ENCODE measurements at regions not wholly inside any gene's neighbourhood (a gene's known extent, or its start where the extent isn't known, plus 50 kb on each side); places are given as distances from the start of the nearest gene placed in this dataset.

GRCh38 chr12:73906757-73907156 lies 630.9 kb upstream of the ATXN7L3B start:
- in situ Hi-C loops (cut with HindIII; ENCODE audit: low sequenced_read_pairs): no loop called here
- DNase-seq (ENCODE audit: low read depth, low spot score): no peak
- no peak overlapping the region for H3K4me3 ChIP-seq (ENCODE audit: low read depth, low read length)
- TF ChIP-seq, protein P1, sequence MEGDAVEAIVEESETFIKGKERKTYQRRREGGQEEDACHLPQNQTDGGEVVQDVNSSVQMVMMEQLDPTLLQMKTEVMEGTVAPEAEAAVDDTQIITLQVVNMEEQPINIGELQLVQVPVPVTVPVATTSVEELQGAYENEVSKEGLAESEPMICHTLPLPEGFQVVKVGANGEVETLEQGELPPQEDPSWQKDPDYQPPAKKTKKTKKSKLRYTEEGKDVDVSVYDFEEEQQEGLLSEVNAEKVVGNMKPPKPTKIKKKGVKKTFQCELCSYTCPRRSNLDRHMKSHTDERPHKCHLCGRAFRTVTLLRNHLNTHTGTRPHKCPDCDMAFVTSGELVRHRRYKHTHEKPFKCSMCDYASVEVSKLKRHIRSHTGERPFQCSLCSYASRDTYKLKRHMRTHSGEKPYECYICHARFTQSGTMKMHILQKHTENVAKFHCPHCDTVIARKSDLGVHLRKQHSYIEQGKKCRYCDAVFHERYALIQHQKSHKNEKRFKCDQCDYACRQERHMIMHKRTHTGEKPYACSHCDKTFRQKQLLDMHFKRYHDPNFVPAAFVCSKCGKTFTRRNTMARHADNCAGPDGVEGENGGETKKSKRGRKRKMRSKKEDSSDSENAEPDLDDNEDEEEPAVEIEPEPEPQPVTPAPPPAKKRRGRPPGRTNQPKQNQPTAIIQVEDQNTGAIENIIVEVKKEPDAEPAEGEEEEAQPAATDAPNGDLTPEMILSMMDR (IDR thresholded peaks at IDR 0.05; ENCODE audit: low read depth, low read length): no peak

GRCh38 chr12:73935817-73936216 lies 601.8 kb upstream of the ATXN7L3B start:
- H3K4me3 ChIP-seq (ENCODE audit: low read depth, low read length): no peak overlapping the region
- DNase-seq (ENCODE audit: low read depth, low spot score): peak; percentile 5
- in situ Hi-C loops (cut with HindIII; ENCODE audit: low sequenced_read_pairs): no loop called here
- TF ChIP-seq, protein P1 (IDR thresholded peaks at IDR 0.05; ENCODE audit: low read depth, low read length): peak; percentile 40

GRCh38 chr12:73947326-73948026 lies 590.2 kb upstream of the ATXN7L3B start:
- TF ChIP-seq, protein P1 (IDR thresholded peaks at IDR 0.05; ENCODE audit: low read depth, low read length): no peak
- no peak overlapping the region for H3K4me3 ChIP-seq (ENCODE audit: low read depth, low read length)
- in situ Hi-C loops (cut with HindIII; ENCODE audit: low sequenced_read_pairs): no loop called here
- no peak for DNase-seq (ENCODE audit: low read depth, low spot score)

DNA sequence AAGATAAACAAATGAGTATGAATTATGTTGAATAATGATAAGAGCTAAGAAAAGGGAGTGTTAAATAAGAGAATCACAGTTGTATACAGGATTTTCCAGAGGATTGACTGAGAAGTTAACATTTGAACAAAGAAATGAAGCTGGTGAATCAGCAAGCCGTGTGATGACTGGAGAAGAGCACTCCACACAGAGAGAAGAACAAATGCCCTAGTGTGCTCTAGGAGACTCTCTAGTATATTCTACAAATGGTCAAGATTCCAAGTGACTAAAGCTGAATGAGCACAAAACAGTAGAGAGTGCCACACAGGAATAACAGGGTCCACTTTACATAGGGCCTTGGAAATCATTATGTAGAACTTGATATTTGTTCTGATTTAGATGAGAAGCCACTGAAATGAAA lies 587.1 kb upstream of the ATXN7L3B start:
- in situ Hi-C loops (cut with HindIII; ENCODE audit: low sequenced_read_pairs): no loop called here

DNA sequence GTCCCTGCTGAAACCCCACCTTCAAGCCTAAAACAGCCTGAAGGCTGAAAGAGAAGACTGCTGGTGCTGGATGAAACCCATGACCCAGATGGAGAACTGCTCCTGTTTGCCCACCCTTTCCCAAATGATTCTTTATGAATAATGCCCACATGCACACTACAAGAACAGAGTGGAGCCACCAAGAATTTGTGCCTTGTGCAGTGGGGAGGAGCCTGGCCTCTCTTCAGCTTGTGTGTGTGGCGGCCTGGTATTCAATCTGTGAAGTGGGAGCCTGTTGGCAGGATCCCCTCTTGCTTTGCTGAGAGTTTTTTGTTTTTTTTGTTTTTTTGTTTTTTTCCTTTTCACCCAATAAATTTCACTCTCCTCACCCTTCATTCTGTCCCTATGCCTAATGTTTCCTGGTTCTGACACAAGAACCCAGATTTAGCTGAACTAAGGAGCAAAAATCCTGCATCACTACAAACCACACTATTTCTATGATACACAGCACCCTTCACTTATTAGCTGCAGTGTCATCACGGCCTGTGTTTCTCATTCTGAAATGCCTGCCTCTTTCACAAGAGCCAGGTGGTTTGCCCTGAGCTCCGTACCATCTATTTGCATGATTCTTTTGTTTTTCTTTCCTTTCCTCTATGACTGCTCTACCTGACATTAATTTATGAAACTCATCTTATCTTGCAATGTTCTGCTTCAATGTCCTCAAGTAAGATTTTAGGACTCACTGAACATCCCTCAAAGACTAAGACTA lies 585.5 kb upstream of the ATXN7L3B start:
- DNase-seq (ENCODE audit: low read depth, low spot score): no peak
- H3K4me3 ChIP-seq (ENCODE audit: low read depth, low read length): no peak overlapping the region
- in situ Hi-C loops (cut with HindIII; ENCODE audit: low sequenced_read_pairs): no loop called here
- TF ChIP-seq, protein P1 (IDR thresholded peaks at IDR 0.05; ENCODE audit: low read depth, low read length): no peak

More for the DNA sequence above, 587.1 kb upstream of the ATXN7L3B start:
- H3K4me3 ChIP-seq (ENCODE audit: low read depth, low read length): no peak overlapping the region
- DNase-seq (ENCODE audit: low read depth, low spot score): no peak
- TF ChIP-seq, protein P1 (IDR thresholded peaks at IDR 0.05; ENCODE audit: low read depth, low read length): no peak

- TF ChIP-seq, protein P1 (IDR thresholded peaks at IDR 0.05; ENCODE audit: low read depth, low read length): no peak
- in situ Hi-C loops (cut with HindIII; ENCODE audit: low sequenced_read_pairs): no loop called here
- no peak for DNase-seq (ENCODE audit: low read depth, low spot score)
- H3K4me3 ChIP-seq (ENCODE audit: low read depth, low read length): no peak overlapping the region
These were observed 573.0 kb upstream of the ATXN7L3B start for GRCh38 chr12:73964641-73965040.
